GM23338 (cell line): ENCODE measurements at regions not wholly inside any gene's neighbourhood (a gene's known extent, or its start where the extent isn't known, plus 50 kb on each side); places are given as distances from the start of the nearest gene placed in this dataset.

Experiments used
- CREB1 ChIP-seq: fragments of 250-450 bp; sonication (Bioruptor Pico); IDR thresholded peaks from 2 replicates; pipeline ENCODE4 v1.5.0; 2020; ENCODE audit warnings: low read depth, mild to moderate bottlenecking, moderate library complexity
- EZH2 ChIP-seq: fragments of 200-600 bp; sonication (generic); IDR thresholded peaks from one replicate; pipeline ENCODE4 v1.8.0; 2017; ENCODE audit warnings: antibody characterized with exemption, mild to moderate bottlenecking, low read depth; ENCODE audit not compliant: unreplicated experiment
- EZH2phosphoT487 ChIP-seq: fragments of 200-600 bp; sonication (generic); IDR thresholded peaks from one replicate; pipeline ENCODE4 v1.8.1; 2018; ENCODE audit warnings: antibody characterized with exemption; ENCODE audit not compliant: unreplicated experiment
- POLR2AphosphoS5 ChIP-seq: IDR thresholded peaks from 2 replicates; pipeline ENCODE4 v1.6.1; 2016; ENCODE audit warnings: antibody characterized with exemption, low read depth
- ZNF114 ChIP-seq: fragments of 250-450 bp; sonication (Bioruptor Pico); IDR thresholded peaks from 2 replicates; pipeline ENCODE4 v1.5.0; 2020; ENCODE audit warnings: mild to moderate bottlenecking, moderate library complexity
- TF ChIP-seq, protein P1 (sequence below), 2 experiments: fragments of 200-600 bp in 1 of 2; sonication (generic) in 1 of 2; conservative IDR thresholded peaks; 2 replicates each; pipeline versions ENCODE4 v1.5.1 to v1.6.1; 2016 to 2017; ENCODE audit warnings: antibody characterized with exemption in 2 of 2, low read depth in 2 of 2, mild to moderate bottlenecking in 2 of 2, moderate library complexity in 1 of 2
- TF ChIP-seq, protein P2 (sequence below): IDR thresholded peaks from one replicate; pipeline ENCODE4 v1.6.1; 2018; ENCODE audit warnings: antibody characterized with exemption; ENCODE audit not compliant: unreplicated experiment

DNA sequence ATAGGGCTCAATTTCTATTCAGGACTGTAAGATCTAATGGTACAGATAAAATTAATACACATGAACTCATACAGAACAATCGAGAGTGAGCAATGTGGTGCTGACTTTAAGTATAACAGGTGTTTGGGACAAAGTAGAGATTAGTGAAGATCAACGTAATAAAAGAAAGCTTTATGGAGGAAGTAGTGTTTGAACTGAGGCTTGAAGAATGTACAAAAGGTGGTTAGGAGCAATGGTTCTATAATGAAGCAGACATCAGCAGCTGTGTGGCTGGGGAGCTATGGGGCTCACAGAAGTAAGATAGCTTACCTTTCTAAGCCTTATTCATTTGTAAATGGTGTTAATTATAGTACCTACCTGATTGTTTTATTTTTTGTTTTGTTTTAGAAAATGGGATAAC, 275.4 kb upstream of the RGMB start:
- TF ChIP-seq, protein P1, sequence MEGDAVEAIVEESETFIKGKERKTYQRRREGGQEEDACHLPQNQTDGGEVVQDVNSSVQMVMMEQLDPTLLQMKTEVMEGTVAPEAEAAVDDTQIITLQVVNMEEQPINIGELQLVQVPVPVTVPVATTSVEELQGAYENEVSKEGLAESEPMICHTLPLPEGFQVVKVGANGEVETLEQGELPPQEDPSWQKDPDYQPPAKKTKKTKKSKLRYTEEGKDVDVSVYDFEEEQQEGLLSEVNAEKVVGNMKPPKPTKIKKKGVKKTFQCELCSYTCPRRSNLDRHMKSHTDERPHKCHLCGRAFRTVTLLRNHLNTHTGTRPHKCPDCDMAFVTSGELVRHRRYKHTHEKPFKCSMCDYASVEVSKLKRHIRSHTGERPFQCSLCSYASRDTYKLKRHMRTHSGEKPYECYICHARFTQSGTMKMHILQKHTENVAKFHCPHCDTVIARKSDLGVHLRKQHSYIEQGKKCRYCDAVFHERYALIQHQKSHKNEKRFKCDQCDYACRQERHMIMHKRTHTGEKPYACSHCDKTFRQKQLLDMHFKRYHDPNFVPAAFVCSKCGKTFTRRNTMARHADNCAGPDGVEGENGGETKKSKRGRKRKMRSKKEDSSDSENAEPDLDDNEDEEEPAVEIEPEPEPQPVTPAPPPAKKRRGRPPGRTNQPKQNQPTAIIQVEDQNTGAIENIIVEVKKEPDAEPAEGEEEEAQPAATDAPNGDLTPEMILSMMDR (conservative IDR thresholded peaks at IDR 0.05; ENCODE audit: low read depth in 2 of 2), result no peak
- TF ChIP-seq CREB1 (no peak), EZH2 (no peak), EZH2phosphoT487 (no peak), POLR2AphosphoS5 (no peak), ZNF114 (CRISPR knock-in tag) (no peak)
- TF ChIP-seq, protein P2, sequence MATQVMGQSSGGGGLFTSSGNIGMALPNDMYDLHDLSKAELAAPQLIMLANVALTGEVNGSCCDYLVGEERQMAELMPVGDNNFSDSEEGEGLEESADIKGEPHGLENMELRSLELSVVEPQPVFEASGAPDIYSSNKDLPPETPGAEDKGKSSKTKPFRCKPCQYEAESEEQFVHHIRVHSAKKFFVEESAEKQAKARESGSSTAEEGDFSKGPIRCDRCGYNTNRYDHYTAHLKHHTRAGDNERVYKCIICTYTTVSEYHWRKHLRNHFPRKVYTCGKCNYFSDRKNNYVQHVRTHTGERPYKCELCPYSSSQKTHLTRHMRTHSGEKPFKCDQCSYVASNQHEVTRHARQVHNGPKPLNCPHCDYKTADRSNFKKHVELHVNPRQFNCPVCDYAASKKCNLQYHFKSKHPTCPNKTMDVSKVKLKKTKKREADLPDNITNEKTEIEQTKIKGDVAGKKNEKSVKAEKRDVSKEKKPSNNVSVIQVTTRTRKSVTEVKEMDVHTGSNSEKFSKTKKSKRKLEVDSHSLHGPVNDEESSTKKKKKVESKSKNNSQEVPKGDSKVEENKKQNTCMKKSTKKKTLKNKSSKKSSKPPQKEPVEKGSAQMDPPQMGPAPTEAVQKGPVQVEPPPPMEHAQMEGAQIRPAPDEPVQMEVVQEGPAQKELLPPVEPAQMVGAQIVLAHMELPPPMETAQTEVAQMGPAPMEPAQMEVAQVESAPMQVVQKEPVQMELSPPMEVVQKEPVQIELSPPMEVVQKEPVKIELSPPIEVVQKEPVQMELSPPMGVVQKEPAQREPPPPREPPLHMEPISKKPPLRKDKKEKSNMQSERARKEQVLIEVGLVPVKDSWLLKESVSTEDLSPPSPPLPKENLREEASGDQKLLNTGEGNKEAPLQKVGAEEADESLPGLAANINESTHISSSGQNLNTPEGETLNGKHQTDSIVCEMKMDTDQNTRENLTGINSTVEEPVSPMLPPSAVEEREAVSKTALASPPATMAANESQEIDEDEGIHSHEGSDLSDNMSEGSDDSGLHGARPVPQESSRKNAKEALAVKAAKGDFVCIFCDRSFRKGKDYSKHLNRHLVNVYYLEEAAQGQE, result no peak
